HL-60/S4 treated with retinoic acid at 250 ng/mL for 4 days and 3 days (cell line): ENCODE measurements at regions not wholly inside any gene's neighbourhood (a gene's known extent, or its start where the extent isn't known, plus 50 kb on each side); places are given as distances from the start of the nearest gene placed in this dataset.
"Not testable (repeated sequence)": the region's sequence is repeated elsewhere in the genome, so short reads cannot be mapped to it uniquely, and the experiment has no call there.

Source experiments
- in situ Hi-C: fragments of 300-500 bp; cut with MboI; formaldehyde crosslinking; loops from 2 replicates; pipeline ENCODE4 v1.7.0; 2022; ENCODE audit warnings: low sequenced_read_pairs

- in situ Hi-C loops = no loop called here
Measured at GRCh38 chr18:79579807-79580497, 99.7 kb upstream of the CTDP1 start.

- in situ Hi-C loops = no loop called here
Measured at GRCh38 chr18:79580498-79581171, 99.0 kb upstream of the CTDP1 start.

- in situ Hi-C loops = no loop called here
Measured at GRCh38 chr18:79581406-79581805, 98.2 kb upstream of the CTDP1 start.

- in situ Hi-C loops = no loop called here
Measured at GRCh38 chr18:79581911-79582310, 97.7 kb upstream of the CTDP1 start.

- in situ Hi-C loops = no loop called here
Measured at GRCh38 chr18:79582978-79583377, 96.6 kb upstream of the CTDP1 start.

GRCh38 chr18:79583426-79583825 is 96.2 kb upstream of the CTDP1 start:
- in situ Hi-C loops = no loop called here

- in situ Hi-C loops = no loop called here
Measured at GRCh38 chr18:79583984-79584401, 95.6 kb upstream of the CTDP1 start.

- in situ Hi-C loops = no loop called here
Measured at GRCh38 chr18:79584491-79585394, 94.9 kb upstream of the CTDP1 start.

GRCh38 chr18:79585395-79586370 is 93.9 kb upstream of the CTDP1 start:
- in situ Hi-C loops = no loop called here

- in situ Hi-C loops = no loop called here
Measured at GRCh38 chr18:79586436-79587225, 93.0 kb upstream of the CTDP1 start.

GRCh38 chr18:79587226-79587741 is 92.3 kb upstream of the CTDP1 start:
- in situ Hi-C loops = no loop called here

GRCh38 chr18:79587779-79588635 is 91.6 kb upstream of the CTDP1 start:
- in situ Hi-C loops = no loop called here

GRCh38 chr18:79588636-79589481 is 90.7 kb upstream of the CTDP1 start:
- in situ Hi-C loops = no loop called here

GRCh38 chr18:79589601-79590091 is 90.0 kb upstream of the CTDP1 start:
- in situ Hi-C loops = no loop called here

GRCh38 chr18:79590191-79591031 is 89.2 kb upstream of the CTDP1 start:
- in situ Hi-C loops = no loop called here

GRCh38 chr18:79591032-79591308 is 88.6 kb upstream of the CTDP1 start:
- in situ Hi-C loops = no loop called here

- in situ Hi-C loops = not testable (repeated sequence)
Measured at GRCh38 chr18:79592684-79593083, 86.9 kb upstream of the CTDP1 start.
